OCI-LY3 (cell line): ENCODE measurements at regions not wholly inside any gene's neighbourhood (a gene's known extent, or its start where the extent isn't known, plus 50 kb on each side); places are given as distances from the start of the nearest gene placed in this dataset.

ENCODE experiments used
- EZH2phosphoT487 ChIP-seq: fragments of 200-600 bp; shearing (Covaris generic); IDR thresholded peaks from 2 replicates; pipeline ENCODE4 v1.6.1; 2018; ENCODE audit warnings: antibody characterized with exemption, mixed run types, low read depth
- TF ChIP-seq, protein P1 (sequence below): fragments of 200-600, 300-600 bp; sonication (generic); IDR thresholded peaks from 2 replicates; pipeline ENCODE4 v1.5.1; 2014; ENCODE audit warnings: antibody characterized with exemption, low read length, low read depth

DNA sequence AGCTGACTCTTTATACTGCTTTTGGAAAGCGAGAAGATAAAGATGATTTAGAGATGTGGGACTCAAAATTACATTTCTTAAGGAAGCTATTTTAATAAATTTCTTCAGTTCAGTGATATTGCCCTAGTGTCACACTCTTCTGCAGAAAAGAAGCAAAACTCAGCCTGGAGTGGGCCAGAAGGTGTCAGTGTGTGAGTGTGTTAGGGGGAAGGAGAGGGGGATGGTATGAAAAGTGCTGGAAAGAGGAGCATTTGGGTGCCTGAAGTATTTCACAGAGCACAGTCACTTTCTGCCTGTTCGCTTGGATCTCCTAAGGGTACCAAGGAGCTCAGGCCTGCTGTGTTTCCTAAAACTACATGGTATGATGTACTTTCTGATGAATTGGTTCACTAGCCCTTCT, 84.5 kb upstream of the FRY start:
- TF ChIP-seq, protein P1, sequence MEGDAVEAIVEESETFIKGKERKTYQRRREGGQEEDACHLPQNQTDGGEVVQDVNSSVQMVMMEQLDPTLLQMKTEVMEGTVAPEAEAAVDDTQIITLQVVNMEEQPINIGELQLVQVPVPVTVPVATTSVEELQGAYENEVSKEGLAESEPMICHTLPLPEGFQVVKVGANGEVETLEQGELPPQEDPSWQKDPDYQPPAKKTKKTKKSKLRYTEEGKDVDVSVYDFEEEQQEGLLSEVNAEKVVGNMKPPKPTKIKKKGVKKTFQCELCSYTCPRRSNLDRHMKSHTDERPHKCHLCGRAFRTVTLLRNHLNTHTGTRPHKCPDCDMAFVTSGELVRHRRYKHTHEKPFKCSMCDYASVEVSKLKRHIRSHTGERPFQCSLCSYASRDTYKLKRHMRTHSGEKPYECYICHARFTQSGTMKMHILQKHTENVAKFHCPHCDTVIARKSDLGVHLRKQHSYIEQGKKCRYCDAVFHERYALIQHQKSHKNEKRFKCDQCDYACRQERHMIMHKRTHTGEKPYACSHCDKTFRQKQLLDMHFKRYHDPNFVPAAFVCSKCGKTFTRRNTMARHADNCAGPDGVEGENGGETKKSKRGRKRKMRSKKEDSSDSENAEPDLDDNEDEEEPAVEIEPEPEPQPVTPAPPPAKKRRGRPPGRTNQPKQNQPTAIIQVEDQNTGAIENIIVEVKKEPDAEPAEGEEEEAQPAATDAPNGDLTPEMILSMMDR, result peak; percentile 49
- TF ChIP-seq EZH2phosphoT487, result no peak
